Head of caudate nucleus (tissue), 42 donors: ENCODE measurements at regions not wholly inside any gene's neighbourhood (a gene's known extent, or its start where the extent isn't known, plus 50 kb on each side); places are given as distances from the start of the nearest gene placed in this dataset.

Experiments used
- DNase-seq, 42 donors: peaks; one replicate each; pipeline versions ENCODE4 v3.0.0 to v3.0.0-alpha.2; 2020 to 2021; ENCODE audit warnings: mixed read lengths in 7 of 42
- intact Hi-C: fragments of 100-400 bp; cut with DNase I; formaldehyde crosslinking; loops from one replicate; pipeline ENCODE4 v1.15.0; 2022

DNA sequence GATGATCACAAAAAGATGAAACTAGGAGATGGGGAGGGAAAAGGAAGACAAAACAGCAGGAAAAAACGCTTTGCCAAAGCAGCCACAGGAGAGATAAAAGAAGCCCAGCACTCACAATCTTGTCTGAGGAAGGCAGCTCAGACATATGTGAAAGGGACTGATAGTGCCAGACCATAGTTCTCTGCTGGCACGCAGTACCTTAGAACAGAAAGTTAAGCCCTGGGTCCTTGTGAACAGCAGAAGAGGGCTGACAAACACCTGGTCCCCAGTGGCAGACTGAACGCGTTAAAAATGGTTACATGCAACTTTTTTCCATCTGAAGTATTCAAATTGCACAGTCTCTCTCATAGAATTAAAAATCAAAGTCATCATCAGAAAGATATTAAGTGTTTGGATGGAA is 433.2 kb upstream of the ADAMTS5 start:
- DNase-seq: no peak
- intact Hi-C loops: no loop called here

GRCh38 chr21:27397578-27397977 is 430.7 kb upstream of the ADAMTS5 start:
- intact Hi-C loops: no loop called here
- DNase-seq: no peak

DNA sequence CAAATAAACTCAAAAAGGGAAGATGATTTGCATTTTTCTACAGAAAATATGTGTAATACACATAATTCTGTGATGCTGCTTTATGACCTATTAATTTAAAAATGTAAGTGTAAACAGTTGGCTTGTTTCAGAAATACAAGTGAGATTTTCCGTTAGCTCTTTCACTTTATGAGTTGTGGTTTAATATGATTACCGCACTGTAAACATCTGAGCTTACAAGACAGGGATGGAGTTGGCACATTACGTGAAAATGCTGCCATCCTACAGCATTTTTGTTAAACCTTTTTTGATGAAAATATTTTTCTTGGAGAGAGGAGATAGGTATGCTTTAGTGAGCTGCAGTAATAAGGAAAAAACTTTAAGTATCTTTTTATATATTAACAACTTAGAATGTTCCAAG is 426.8 kb upstream of the ADAMTS5 start:
- intact Hi-C loops: no loop called here

DNA sequence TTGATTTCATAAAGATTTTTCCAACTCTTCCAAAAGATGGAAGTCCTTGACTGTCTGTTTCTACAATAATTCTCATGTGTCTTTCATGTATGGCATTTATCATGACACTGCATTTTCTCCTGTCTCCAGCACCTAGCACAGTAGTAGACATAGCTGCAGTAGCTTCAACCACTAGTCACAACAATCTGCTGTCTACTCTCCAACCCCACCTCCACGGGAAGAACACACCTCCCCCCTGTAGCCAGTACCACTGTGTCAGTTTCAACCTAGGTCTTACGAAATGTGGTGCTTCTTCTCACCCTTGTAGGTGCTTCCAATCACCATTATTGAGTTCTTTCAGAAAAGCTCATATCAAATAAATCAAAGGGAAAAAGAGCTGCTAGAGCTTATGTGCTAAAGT is 425.1 kb upstream of the ADAMTS5 start:
- no peak for DNase-seq
- intact Hi-C loops: no loop called here

More for the DNA sequence above, 426.8 kb upstream of the ADAMTS5 start:
- DNase-seq: no peak

- no peak for DNase-seq
- intact Hi-C loops: no loop called here
Observed at GRCh38 chr21:27390384-27390783, 423.5 kb upstream of the ADAMTS5 start.

GRCh38 chr21:27388825-27389224 is 421.9 kb upstream of the ADAMTS5 start:
- intact Hi-C loops: no loop called here

GRCh38 chr21:27382404-27382803 is 415.5 kb upstream of the ADAMTS5 start:
- DNase-seq: no peak
- intact Hi-C loops: no loop called here

More at GRCh38 chr21:27388825-27389224, 421.9 kb upstream of the ADAMTS5 start:
- no peak for DNase-seq

DNA sequence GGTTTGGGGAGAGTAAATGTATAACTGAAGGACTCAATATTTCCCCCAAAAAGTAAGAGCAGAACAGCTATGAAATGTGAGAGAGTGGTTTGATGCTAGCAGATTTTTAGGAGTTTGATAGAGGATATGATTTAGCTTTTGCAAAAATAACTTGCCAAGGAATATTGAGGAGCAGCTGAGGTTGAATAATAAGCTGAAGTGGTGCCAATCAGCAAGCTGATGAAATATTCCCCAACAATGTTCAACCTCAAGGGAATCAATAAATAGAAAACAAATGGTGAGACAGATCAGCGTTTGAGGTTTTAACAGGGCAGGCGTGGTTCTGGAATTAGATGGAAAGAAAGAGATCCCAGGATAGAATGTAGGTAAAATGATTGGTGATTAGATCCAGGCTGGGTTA is 413.4 kb upstream of the ADAMTS5 start:
- intact Hi-C loops: no loop called here
- no peak for DNase-seq

DNA sequence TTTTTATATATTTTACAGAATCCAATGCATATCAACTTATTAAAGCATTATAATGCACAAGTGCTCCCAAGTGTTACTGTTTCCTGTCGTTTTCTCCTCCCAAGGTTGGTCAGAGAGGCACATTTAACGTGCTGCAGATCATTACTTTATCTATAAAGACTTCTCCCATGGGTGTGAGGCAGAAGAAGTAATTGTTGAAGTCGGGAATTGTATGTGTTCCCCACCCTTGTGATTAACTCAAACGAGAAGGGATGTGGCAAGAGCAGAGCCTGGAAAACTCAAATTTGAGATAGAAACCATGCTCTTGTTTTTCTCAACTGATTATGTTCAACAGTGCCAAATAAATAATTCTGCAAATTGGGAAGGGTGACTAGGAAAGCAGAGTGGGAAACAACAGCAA is 412.5 kb upstream of the ADAMTS5 start:
- intact Hi-C loops: no loop called here
- no peak for DNase-seq

DNA sequence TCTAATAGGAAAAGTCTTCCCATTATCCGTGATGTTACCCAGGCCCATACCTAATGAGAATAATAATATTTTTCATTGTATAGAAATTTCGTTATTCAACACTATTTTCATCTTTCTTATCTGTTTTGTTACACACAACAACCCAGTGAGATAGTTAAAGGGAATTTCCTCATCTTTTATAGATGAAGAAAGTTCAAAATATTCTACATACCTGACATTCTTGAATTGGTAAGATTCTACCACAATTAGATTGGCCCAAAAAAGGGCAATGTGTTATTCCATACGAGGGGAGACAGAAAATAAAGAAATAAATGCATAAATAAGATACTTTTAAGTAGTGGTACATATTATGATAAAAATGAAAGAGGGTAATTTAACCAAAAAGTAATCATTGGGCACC is 405.5 kb upstream of the ADAMTS5 start:
- intact Hi-C loops: no loop called here
- no peak for DNase-seq

- no peak for DNase-seq
- intact Hi-C loops: no loop called here
Observed at GRCh38 chr21:27371975-27372331, 405.1 kb upstream of the ADAMTS5 start.

DNA sequence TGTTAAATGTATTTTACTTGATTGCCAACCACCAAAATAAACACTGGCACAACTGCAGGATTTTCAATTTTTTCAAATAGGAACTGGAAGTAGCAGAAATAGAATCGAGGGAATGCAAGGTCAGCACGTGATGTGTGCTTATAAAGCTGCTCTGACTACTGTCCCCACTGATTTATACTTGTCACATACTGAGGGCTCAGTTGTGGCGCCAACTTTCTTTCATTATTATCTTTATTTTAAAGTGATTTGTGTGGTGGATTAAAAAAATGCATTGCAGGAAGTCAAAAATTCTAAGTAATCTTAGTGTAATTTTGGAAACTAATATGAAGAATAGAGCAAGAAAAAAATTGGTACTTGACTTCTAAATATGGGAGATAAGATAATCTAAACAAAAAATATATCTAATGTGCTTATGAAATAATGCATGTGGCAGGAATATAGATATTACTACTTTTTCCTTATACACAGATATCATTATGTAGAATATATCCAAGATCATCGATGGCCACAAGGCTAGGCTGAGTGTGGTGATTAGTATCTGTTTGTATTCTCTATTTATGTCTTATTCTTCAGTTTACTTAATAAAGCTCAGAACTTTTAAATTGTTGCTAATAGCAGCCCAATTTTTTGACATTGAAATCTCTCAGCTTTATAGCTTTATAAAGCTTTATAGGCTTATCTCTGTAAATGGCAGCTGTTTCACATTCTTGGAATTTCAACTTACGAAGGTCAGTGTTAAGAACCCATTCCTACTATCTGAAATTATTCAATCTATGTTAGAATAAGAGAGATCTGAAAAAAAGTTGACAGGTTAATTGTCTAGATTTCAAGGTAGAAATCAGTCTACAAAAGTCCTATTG is 404.5 kb upstream of the ADAMTS5 start:
- intact Hi-C loops: no loop called here
- DNase-seq: no peak

GRCh38 chr21:27369978-27370571 is 403.2 kb upstream of the ADAMTS5 start:
- DNase-seq: no peak
- intact Hi-C loops: no loop called here

GRCh38 chr21:27369234-27369633 is 402.3 kb upstream of the ADAMTS5 start:
- intact Hi-C loops: no loop called here
- DNase-seq: no peak

DNA sequence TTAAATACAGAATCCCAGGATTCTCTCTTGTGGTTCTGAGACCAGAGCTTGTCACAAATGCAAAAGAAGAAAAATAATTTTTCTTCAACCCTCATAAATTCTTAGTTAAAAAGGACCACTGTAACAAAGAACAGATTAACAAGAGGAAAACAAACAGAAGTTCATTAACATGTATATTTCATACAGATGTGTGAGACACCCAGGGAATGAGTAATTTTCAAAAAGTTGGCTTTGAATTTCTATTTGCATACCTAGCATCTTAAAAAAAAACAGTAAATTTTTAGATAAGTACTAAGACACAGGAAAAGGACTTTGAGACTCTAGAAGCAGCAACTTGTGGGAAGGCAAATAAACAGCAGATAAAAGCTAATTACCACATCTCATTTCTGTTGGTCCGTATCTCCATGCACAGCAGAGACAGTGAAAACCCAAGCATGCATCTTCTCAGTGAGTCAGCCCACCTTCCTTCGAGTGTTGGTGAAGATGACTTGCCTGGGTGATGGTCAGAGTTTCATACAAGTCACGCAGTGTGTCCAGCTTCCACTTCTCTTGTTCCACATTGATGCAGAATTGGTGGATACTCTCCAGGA is 399.9 kb upstream of the ADAMTS5 start:
- intact Hi-C loops: no loop called here
- no peak for DNase-seq

GRCh38 chr21:27366036-27366435 is 399.1 kb upstream of the ADAMTS5 start:
- no peak for DNase-seq
- intact Hi-C loops: no loop called here

DNA sequence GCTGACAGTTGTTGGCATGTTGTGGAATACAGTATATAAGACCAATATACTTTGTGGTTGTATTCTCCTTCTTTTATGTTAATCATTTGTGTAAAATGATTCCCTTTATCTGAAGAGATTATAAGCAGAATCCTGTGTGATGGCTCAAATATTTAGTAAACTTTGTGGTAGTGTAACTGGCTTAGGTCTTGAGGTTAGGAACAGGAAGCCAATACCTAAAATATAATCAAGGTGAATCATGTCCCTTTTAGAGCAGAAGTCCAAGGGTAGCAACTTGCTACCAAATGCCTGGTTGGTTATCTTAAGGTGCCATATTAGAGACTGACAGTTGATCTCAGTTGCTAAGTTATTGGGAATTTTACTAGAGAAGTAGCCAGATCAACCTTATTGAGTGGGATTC is 398.5 kb upstream of the ADAMTS5 start:
- DNase-seq: no peak
- intact Hi-C loops: no loop called here

GRCh38 chr21:27363719-27364477 is 397.0 kb upstream of the ADAMTS5 start:
- intact Hi-C loops: no loop called here
- no peak for DNase-seq

DNA sequence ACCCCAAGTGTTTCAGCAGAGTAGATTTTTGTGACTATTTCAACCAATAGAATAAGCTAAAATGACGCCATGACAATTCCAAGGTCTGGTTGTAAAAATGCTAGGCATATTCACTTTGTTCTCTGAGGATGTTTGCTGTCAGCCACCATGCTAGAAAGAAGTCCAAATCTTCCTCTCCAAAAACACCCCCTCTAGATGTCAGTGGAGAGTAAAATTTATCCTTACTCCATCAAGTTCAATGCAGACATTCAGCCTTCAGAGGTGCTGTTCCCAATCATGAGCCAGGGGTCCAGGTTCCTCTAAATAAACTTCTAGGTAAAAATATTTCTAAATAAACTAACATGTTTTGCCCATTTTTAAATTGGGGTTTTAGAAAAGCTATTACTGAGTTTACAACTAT is 395.4 kb upstream of the ADAMTS5 start:
- no peak for DNase-seq
- intact Hi-C loops: no loop called here

DNA sequence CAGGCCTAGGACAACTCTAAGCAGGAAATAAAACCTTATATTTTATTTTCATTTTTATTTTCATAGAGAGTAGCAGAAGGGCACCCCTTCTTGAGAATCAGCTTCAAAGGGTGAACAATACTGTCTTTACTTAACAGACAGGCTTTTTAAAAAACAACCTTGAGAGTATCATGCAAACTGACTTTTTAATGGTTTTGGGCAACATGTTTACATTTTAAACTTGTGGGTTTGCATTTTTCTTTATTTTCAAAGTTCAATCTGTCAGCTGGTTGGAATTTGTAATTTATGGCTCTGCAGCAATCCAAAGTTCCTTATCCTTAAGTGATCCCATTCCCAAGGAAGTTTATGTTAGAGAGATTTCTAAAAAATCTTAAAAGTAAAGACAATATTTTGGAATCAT is 392.3 kb upstream of the ADAMTS5 start:
- DNase-seq: no peak
- intact Hi-C loops: no loop called here
